Right atrium auricular region (tissue), 2 donors: ENCODE measurements at regions not wholly inside any gene's neighbourhood (a gene's known extent, or its start where the extent isn't known, plus 50 kb on each side); places are given as distances from the start of the nearest gene placed in this dataset.

ENCODE experiments used
- DNase-seq: peaks from one replicate; pipeline ENCODE4 v3.0.0-alpha.2; 2019; ENCODE audit warnings: low spot score
- H3K27ac ChIP-seq, 2 donors: fragments of 200-600 bp; sonication (generic); 1 replicate in 1 of 2; 2 replicates in 1 of 2; pipeline ENCODE4 v1.5.1; 2016 to 2019
- H3K27me3 ChIP-seq, 2 donors: fragments of 200-600 bp; sonication (generic); one replicate each; pipeline versions ENCODE4 v1.5.1 to v1.6.0; 2017 to 2019
- H3K36me3 ChIP-seq: fragments of 200-600 bp; sonication (generic); one replicate; pipeline ENCODE4 v1.5.1; 2016
- H3K4me1 ChIP-seq, 2 donors: fragments of 200-600 bp; sonication (generic); one replicate each; pipeline versions ENCODE4 v1.5.1 to v1.6.0; 2017 to 2019
- H3K4me3 ChIP-seq, 2 donors: fragments of 200-600 bp; sonication (generic); 1 replicate in 1 of 2; 2 replicates in 1 of 2; pipeline ENCODE4 v1.5.1; 2017 to 2019; ENCODE audit warnings: mild to moderate bottlenecking in 1 of 2, moderate library complexity in 1 of 2
- H3K9me3 ChIP-seq, 2 donors: fragments of 200-600 bp; sonication (generic); one replicate each; pipeline ENCODE4 v1.5.1; 2019
- CTCF ChIP-seq, 2 donors: fragments of 200-600 bp; sonication (generic); IDR thresholded peaks; one replicate each; pipeline ENCODE4 v1.5.1; 2019; ENCODE audit warnings: antibody characterized with exemption in 2 of 2

GRCh38 chr2:40760071-40760666 is 308.3 kb upstream of the SLC8A1 start:
- no peak overlapping the region for H3K27ac ChIP-seq
- TF ChIP-seq CTCF (IDR thresholded peaks at IDR 0.05): peak; percentile 73 to 80
- H3K4me1 ChIP-seq: no peaks in the 10 kb centered on the region
- no peaks in the 10 kb centered on the region for H3K36me3 ChIP-seq
- no peaks in the 10 kb centered on the region for H3K27me3 ChIP-seq
- no peak for DNase-seq
- no peak overlapping the region for H3K4me3 ChIP-seq
- H3K9me3 ChIP-seq: no peaks in the 10 kb centered on the region

GRCh38 chr2:40773291-40773690 is 321.4 kb upstream of the SLC8A1 start:
- no peaks in the 10 kb centered on the region for H3K4me1 ChIP-seq

GRCh38 chr2:40783704-40784103 is 331.8 kb upstream of the SLC8A1 start:
- Histone ChIP-seq H3K36me3 (no peaks in the 10 kb centered on the region), H3K4me3 (no peak overlapping the region), H3K4me1 (no peaks in the 10 kb centered on the region), H3K27me3 (no peaks in the 10 kb centered on the region), H3K27ac (no peak overlapping the region), H3K9me3 (no peaks in the 10 kb centered on the region)
- DNase-seq: no peak
- no peak for TF ChIP-seq CTCF (IDR thresholded peaks at IDR 0.05)

More at GRCh38 chr2:40773291-40773690, 321.4 kb upstream of the SLC8A1 start:
- TF ChIP-seq CTCF (IDR thresholded peaks at IDR 0.05): no peak
- H3K27me3 ChIP-seq: no peaks in the 10 kb centered on the region
- DNase-seq: no peak
- H3K27ac ChIP-seq: no peak overlapping the region
- no peaks in the 10 kb centered on the region for H3K36me3 ChIP-seq
- no peak overlapping the region for H3K4me3 ChIP-seq
- peaks cover 0 to 6% of the 10 kb centered on the region in 2 donors for H3K9me3 ChIP-seq

- no peak for DNase-seq
- H3K36me3 ChIP-seq: no peaks in the 10 kb centered on the region
- H3K4me1 ChIP-seq: no peaks in the 10 kb centered on the region
- H3K4me3 ChIP-seq: no peak overlapping the region
- no peaks in the 10 kb centered on the region for H3K27me3 ChIP-seq
- H3K9me3 ChIP-seq: no peaks in the 10 kb centered on the region
- no peak overlapping the region for H3K27ac ChIP-seq
- no peak for TF ChIP-seq CTCF (IDR thresholded peaks at IDR 0.05)
Measured at GRCh38 chr2:40786636-40787035, 334.7 kb upstream of the SLC8A1 start.

- no peaks in the 10 kb centered on the region for H3K4me1 ChIP-seq
- H3K4me3 ChIP-seq: no peak overlapping the region
- no peaks in the 10 kb centered on the region for H3K36me3 ChIP-seq
- DNase-seq: no peak
- no peaks in the 10 kb centered on the region for H3K27me3 ChIP-seq
- no peaks in the 10 kb centered on the region for H3K9me3 ChIP-seq
- no peak for TF ChIP-seq CTCF (IDR thresholded peaks at IDR 0.05)
- no peak overlapping the region for H3K27ac ChIP-seq
Measured at GRCh38 chr2:40797120-40797519, 345.2 kb upstream of the SLC8A1 start.

- no peaks in the 10 kb centered on the region for H3K4me1 ChIP-seq
- H3K36me3 ChIP-seq: no peaks in the 10 kb centered on the region
- no peak overlapping the region for H3K4me3 ChIP-seq
- DNase-seq: no peak
- H3K27me3 ChIP-seq: no peaks in the 10 kb centered on the region
- no peak for TF ChIP-seq CTCF (IDR thresholded peaks at IDR 0.05)
- H3K9me3 ChIP-seq: no peaks in the 10 kb centered on the region
- H3K27ac ChIP-seq: no peak overlapping the region
Measured at GRCh38 chr2:40803900-40804299, 352.0 kb upstream of the SLC8A1 start.
